ENCODE measurements at regions not wholly inside any gene's neighbourhood (a gene's known extent, or its start where the extent isn't known, plus 50 kb on each side); places are given as distances from the start of the nearest gene placed in this dataset.

DNA sequence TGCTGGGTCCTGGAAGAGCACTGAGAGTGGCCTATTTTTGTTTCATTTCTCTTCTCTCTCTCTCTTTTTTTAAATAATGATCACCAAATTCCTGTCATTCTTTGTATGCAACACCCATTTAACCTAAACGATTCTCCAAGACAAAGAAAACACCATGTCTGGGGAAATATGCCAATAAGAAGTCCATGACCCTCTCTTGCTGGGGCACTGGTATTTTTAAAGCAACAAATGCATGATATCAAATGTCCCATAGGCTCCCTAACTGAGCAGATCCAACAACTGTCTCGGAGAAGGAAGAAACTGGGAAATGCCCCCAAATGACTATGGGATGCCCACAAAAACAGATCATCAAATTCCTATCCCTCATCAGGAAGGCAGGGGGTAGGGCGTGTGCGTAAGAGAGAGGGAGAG is 567.4 kb downstream of the CCDC171 start:
- peak; percentile 53 for DNase-seq (ENCODE audit: low read depth)
- TF ChIP-seq, protein P1, sequence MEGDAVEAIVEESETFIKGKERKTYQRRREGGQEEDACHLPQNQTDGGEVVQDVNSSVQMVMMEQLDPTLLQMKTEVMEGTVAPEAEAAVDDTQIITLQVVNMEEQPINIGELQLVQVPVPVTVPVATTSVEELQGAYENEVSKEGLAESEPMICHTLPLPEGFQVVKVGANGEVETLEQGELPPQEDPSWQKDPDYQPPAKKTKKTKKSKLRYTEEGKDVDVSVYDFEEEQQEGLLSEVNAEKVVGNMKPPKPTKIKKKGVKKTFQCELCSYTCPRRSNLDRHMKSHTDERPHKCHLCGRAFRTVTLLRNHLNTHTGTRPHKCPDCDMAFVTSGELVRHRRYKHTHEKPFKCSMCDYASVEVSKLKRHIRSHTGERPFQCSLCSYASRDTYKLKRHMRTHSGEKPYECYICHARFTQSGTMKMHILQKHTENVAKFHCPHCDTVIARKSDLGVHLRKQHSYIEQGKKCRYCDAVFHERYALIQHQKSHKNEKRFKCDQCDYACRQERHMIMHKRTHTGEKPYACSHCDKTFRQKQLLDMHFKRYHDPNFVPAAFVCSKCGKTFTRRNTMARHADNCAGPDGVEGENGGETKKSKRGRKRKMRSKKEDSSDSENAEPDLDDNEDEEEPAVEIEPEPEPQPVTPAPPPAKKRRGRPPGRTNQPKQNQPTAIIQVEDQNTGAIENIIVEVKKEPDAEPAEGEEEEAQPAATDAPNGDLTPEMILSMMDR (IDR thresholded peaks at IDR 0.05; ENCODE audit: low read length, missing control alignments), result no peak
- no peak overlapping the region for H3K4me3 ChIP-seq (replicated peaks; ENCODE audit: low read depth, low read length)

DNA sequence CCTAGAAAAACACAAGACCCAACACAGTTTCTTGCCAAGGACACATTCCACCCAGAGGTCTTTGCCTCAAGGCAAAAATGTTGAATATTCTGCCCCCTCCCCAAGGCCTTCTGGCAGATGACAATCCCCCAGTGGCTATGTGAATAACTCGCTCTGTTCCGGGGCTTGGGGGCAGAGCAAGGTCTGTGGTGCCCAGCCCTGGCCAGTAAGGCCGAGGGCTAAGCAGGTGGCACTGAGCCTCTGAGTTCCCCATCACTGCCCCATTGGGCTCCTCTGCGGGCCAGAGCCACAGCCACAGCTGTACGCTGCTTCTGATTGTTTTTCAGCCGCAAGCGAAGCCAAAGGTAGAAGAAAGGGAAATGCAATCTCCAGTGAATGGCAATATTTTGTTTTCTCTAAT is 567.9 kb downstream of the CCDC171 start:
- no peak for DNase-seq (ENCODE audit: low read depth)
- TF ChIP-seq, protein P1 (IDR thresholded peaks at IDR 0.05; ENCODE audit: low read length, missing control alignments), result no peak
- H3K4me3 ChIP-seq (replicated peaks; ENCODE audit: low read depth, low read length), result no peak overlapping the region

DNA sequence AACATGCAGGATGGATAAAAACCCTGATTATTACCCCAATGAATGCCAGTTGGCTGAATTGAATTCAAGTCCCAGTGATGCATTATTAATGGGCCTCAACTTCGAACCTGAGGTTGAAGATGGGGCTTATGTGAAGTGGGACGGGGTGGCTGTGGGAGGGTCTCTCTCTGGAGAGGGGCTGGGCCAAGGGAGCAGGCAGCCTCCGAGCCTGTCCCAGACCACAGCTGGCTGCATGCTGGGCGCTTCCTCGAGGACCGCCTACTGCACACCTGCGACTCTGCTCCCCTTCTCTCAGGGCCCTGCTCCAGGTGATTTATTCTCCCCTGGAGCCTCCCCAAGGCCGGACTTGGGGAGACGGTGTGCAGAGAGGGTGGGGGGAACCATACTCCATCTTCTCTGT is 568.3 kb downstream of the CCDC171 start:
- TF ChIP-seq, protein P1 (IDR thresholded peaks at IDR 0.05; ENCODE audit: low read length, missing control alignments), result no peak
- DNase-seq (ENCODE audit: low read depth), result no peak

DNA sequence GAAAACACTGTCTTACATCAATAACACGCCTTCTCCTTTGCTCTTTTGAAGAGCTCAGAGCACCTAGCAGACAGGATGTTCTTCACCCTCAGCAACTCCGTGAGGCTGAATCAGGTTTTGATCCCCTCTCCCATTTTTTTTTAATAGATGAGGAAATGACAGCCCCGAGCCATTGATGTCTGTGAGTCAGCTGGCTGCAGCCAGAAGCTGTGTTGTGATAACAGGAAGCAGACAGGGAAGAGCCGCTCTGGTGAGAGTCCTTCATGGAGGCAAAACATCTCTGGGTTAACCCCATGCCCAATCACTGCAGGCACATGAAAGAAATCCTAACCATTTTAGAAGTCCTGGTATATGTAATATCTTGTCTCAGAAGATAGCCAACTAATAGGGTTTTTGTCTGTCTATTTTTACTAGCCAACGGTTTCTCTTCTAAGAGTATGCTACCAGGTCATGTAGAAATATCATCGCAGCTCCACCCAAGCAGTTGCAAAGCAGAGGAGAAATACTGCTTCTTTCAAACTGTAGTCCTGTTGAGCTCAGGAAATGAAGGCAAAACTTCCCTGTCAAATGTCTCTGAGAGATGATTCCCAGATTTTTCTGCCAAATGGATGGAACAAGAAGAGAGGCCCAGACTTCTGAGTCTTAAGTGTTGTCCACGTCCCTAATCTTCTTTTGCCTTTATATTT is 568.9 kb downstream of the CCDC171 start:
- peak; percentile 27 for DNase-seq (ENCODE audit: low read depth)
- TF ChIP-seq, protein P1 (IDR thresholded peaks at IDR 0.05; ENCODE audit: low read length, missing control alignments), result no peak
- no peak overlapping the region for H3K4me3 ChIP-seq (replicated peaks; ENCODE audit: low read depth, low read length)

More for the DNA sequence above, 568.3 kb downstream of the CCDC171 start:
- H3K4me3 ChIP-seq (replicated peaks; ENCODE audit: low read depth, low read length), result no peak overlapping the region

DNA sequence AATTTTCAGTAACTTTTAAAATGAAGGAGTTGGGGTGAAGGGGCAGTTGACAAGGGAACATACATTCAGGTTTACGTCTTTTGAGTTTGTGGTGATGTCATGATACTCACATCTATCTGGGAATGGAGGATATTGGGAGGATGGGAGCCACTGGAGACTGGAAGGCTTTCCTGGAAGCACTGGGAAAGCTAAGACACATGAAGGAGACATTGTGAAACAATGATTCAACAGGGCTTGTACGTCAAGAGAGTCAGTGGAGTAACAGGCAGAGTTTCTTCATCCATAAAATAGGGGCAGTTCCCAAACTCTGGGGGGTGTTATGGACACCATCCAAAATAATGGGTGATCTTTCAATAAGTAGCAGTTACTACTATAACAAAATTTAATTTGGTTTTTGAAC is 572.8 kb downstream of the CCDC171 start:
- no peak overlapping the region for H3K4me3 ChIP-seq (replicated peaks; ENCODE audit: low read depth, low read length)
- TF ChIP-seq, protein P1 (IDR thresholded peaks at IDR 0.05; ENCODE audit: low read length, missing control alignments), result no peak
- DNase-seq (ENCODE audit: low read depth), result peak; percentile 75

DNA sequence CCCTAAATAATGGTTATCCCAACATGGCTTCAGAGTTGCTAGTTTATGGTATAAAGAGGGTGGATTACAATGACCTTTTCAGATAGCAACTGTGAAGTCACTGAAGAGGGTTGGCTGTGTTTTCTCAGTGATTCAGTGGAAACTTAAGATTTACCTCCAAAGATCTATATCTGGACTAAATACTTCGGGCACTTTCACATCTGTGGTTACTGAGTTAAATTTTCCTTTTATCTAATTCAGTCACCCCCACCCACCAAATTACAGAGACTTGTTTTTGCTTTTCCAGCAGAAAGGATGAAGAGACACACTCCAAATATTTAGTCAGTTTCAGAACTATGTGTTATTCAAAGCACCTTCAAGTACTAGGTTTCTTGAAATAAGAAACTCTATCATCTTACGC is 573.2 kb downstream of the CCDC171 start:
- DNase-seq (ENCODE audit: low read depth), result no peak
- no peak overlapping the region for H3K4me3 ChIP-seq (replicated peaks; ENCODE audit: low read depth, low read length)
- TF ChIP-seq, protein P1 (IDR thresholded peaks at IDR 0.05; ENCODE audit: low read length, missing control alignments), result no peak

DNA sequence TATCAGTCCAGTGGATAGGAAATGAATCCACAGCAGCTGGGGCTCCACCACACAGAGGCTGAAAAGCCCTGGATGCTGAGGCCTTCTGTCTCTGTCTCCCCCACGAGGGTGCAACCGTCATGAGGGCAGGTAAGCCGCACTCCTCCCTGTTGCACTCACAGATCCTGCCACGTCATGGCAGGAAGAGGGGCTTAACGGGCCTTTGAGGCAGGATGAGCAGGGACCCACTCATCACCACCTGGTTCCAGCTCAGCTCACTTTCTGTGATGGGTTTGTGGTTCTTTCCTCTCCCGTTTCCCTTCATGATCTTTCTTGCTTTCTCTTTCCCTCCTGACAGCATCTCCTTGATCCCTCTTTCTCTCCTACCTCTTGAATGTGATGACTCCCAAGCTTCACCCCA is 575.2 kb downstream of the CCDC171 start:
- TF ChIP-seq, protein P1 (IDR thresholded peaks at IDR 0.05; ENCODE audit: low read length, missing control alignments), result no peak
- no peak for DNase-seq (ENCODE audit: low read depth)
- no peak overlapping the region for H3K4me3 ChIP-seq (replicated peaks; ENCODE audit: low read depth, low read length)

All from fibroblast of pulmonary artery (primary cell).